Gastroesophageal sphincter (tissue), 3 donors: ENCODE measurements at regions not wholly inside any gene's neighbourhood (a gene's known extent, or its start where the extent isn't known, plus 50 kb on each side); places are given as distances from the start of the nearest gene placed in this dataset.
"Not testable (repeated sequence)": the region's sequence is repeated elsewhere in the genome, so short reads cannot be mapped to it uniquely, and the experiment has no call there.

Source experiments
- EP300 ChIP-seq: sonication (generic); formaldehyde crosslinking; IDR thresholded peaks from one replicate; pipeline ENCODE4 v1.6.1; 2017; ENCODE audit warnings: antibody characterized with exemption, mild to moderate bottlenecking
- POLR2A ChIP-seq, 2 donors: fragments of 450-650 bp; IDR thresholded peaks; one replicate each; pipeline ENCODE4 v1.6.1; 2017; ENCODE audit warnings: antibody characterized with exemption in 2 of 2, mild to moderate bottlenecking in 2 of 2, moderate library complexity in 1 of 2
- TF ChIP-seq, protein P1 (sequence below), 4 experiments: fragments of 200-600 bp in 2 of 4; fragments of 450-650 bp in 2 of 4; sonication (generic) in 1 of 4; IDR thresholded peaks; one replicate each; pipeline ENCODE4 v1.5.1; 2017 to 2019; ENCODE audit warnings: antibody characterized with exemption in 4 of 4, mild to moderate bottlenecking in 2 of 4, moderate library complexity in 2 of 4

DNA sequence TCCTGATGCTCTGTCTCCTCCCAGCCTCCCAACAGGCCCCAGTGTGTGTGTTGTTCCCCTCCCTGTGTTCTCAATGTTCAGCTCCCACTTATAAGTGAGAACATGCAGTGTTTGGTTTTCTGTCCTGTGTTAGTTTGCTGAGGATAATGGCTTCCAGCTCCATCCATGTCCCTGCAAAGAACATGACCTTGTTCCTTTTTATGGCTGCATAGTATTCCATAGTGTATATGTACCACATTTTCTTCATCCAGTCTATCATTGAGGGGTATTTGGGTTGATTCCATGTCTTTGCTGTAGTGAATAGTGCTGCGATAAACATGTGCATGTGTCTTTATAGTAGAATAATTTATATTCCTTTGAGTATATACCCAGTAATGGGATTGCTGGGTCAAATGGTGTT is 150.4 kb downstream of the KLF6 start:
- TF ChIP-seq, protein P1, sequence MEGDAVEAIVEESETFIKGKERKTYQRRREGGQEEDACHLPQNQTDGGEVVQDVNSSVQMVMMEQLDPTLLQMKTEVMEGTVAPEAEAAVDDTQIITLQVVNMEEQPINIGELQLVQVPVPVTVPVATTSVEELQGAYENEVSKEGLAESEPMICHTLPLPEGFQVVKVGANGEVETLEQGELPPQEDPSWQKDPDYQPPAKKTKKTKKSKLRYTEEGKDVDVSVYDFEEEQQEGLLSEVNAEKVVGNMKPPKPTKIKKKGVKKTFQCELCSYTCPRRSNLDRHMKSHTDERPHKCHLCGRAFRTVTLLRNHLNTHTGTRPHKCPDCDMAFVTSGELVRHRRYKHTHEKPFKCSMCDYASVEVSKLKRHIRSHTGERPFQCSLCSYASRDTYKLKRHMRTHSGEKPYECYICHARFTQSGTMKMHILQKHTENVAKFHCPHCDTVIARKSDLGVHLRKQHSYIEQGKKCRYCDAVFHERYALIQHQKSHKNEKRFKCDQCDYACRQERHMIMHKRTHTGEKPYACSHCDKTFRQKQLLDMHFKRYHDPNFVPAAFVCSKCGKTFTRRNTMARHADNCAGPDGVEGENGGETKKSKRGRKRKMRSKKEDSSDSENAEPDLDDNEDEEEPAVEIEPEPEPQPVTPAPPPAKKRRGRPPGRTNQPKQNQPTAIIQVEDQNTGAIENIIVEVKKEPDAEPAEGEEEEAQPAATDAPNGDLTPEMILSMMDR (IDR thresholded peaks at IDR 0.05) = not testable (repeated sequence)
- TF ChIP-seq EP300; POLR2A (IDR thresholded peaks at IDR 0.05): not testable (repeated sequence)
